IPS DF 6.9 (cell line): ENCODE measurements at regions not wholly inside any gene's neighbourhood (a gene's known extent, or its start where the extent isn't known, plus 50 kb on each side); places are given as distances from the start of the nearest gene placed in this dataset.

Source experiments
- DNase-seq: peaks from one replicate; pipeline ENCODE4 v3.0.0-alpha.2; 2013; ENCODE audit warnings: low read depth, low spot score
- H3K27ac ChIP-seq: one replicate; pipeline ENCODE4 v1.5.1; 2013; ENCODE audit warnings: low read length, control low read depth
- H3K27me3 ChIP-seq: 2 replicates; pipeline ENCODE4 v1.6.1; 2013; ENCODE audit warnings: mild to moderate bottlenecking, low read length; ENCODE audit not compliant: control insufficient read depth, insufficient read depth
- H3K36me3 ChIP-seq: 2 replicates; pipeline ENCODE4 v1.6.1; 2013; ENCODE audit warnings: low read length; ENCODE audit not compliant: control insufficient read depth, insufficient read depth
- H3K4me1 ChIP-seq: 2 replicates; pipeline ENCODE4 v1.6.1; 2013; ENCODE audit warnings: low read length; ENCODE audit not compliant: control insufficient read depth, insufficient read depth
- H3K4me3 ChIP-seq: 2 replicates; pipeline ENCODE4 v1.5.1; 2013; ENCODE audit warnings: mild to moderate bottlenecking, low read length
- H3K9me3 ChIP-seq: 2 replicates; pipeline ENCODE4 v1.6.1; 2013; ENCODE audit warnings: low read length, inconsistent platforms; ENCODE audit not compliant: control insufficient read depth, insufficient read depth
- WGBS: extraction: QIAGEN DNeasy Blood & Tissue Kit; methylation state at CpG from one replicate; pipeline ENCODE4 v1.1.7; 2013; ENCODE audit warnings: mixed read lengths, missing lambda C conversion rate; ENCODE audit not compliant: insufficient read length, insufficient coverage; 5-methylcytosine and 5-hydroxymethylcytosine counted together

DNA sequence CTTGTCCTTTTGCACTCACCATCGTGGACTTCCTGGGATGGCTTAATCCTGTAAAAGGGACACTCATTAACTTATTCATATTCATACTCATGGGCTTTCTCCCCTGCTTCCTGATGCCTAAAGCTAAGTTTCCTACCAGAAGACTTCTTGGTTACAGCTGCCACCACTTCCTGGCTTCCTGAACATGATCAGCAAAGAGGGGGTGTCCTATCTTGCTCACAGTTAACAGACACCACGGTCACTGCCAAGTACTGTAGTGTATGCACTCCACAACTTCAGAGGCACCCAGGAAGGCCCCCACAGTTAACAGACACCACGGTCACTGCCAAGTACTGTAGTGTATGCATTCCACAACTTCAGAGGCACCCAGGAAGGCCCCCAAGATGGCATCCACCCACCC, 177.8 kb downstream of the SIPA1L2 start:
- no CpG with 5 or more reads among the region's 3 CpGs for WGBS
- H3K36me3 ChIP-seq, result no peaks in the 10 kb centered on the region
- no peak for DNase-seq
- H3K9me3 ChIP-seq, result no peaks in the 10 kb centered on the region
- no peaks in the 10 kb centered on the region for H3K27me3 ChIP-seq
- no peak overlapping the region for H3K27ac ChIP-seq
- no peaks in the 10 kb centered on the region for H3K4me1 ChIP-seq
- H3K4me3 ChIP-seq, result no peak overlapping the region

DNA sequence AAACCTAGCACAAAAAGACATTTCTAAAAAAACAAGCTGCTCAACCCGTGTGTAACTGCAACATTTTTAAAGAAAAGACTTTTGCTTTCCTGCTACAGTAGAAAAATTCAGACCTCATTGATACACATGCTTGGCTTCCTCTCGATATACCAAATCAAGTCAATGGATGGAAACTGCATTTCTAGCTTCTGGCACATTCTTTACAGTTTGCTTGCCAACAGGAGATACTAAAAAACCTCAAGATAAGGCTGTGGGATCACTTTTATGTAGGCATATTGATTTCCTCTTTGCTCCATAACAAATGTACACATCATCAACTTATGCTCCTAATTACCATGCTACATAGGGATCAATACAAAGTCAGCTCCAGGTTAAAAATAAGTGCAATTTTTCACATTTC, 178.4 kb downstream of the SIPA1L2 start:
- H3K4me1 ChIP-seq, result no peaks in the 10 kb centered on the region
- no peak overlapping the region for H3K27ac ChIP-seq
- H3K4me3 ChIP-seq, result no peak overlapping the region
- no peaks in the 10 kb centered on the region for H3K9me3 ChIP-seq
- H3K36me3 ChIP-seq, result no peaks in the 10 kb centered on the region
- no CpG with 5 or more reads among the region's 2 CpGs for WGBS
- DNase-seq, result no peak
- no peaks in the 10 kb centered on the region for H3K27me3 ChIP-seq

DNA sequence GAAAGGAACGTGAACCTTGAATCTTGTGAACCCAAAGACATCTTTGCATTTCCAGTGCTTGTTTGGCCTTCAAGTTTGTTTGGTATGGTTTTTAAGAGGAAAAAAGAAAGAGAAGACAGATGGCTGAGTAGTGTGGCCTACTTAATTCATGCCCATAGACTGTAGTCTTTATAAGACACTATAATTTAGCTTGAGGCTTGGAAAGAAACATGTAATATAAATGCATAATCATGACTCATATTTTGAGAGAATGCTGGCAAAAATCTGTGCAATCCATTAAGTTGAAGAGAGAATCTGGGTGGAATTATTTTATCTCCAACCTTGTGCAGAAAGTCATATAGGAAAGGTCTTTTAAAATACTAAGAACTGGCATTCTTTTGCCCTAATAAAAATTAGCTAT, 179.3 kb downstream of the SIPA1L2 start:
- no peaks in the 10 kb centered on the region for H3K36me3 ChIP-seq
- H3K27ac ChIP-seq, result no peak overlapping the region
- no CpG with 5 or more reads among the region's 1 CpG for WGBS
- H3K4me1 ChIP-seq, result no peaks in the 10 kb centered on the region
- DNase-seq, result no peak
- H3K4me3 ChIP-seq, result no peak overlapping the region
- H3K27me3 ChIP-seq, result no peaks in the 10 kb centered on the region
- no peaks in the 10 kb centered on the region for H3K9me3 ChIP-seq

DNA sequence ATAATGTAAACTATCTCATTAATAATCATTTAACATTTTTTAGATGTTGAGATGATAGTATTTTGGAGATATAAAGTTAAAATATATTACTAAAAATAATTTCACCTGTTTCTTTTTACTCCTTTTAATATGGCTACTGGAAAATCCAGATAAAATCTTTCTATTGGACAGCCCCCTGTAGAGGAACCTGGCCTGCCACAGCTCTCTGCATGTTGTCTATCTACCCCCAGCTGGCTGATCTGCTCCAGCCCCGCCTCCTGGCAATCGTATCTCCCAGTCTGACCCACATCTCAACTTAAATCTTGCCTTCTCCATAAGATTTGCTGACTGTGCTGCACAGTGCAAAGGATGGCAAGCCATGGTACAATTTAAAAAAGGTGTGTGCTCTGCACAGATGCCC, 182.8 kb downstream of the SIPA1L2 start:
- no peak for DNase-seq
- no peaks in the 10 kb centered on the region for H3K4me1 ChIP-seq
- WGBS, result no CpG with 5 or more reads among the region's 2 CpGs
- H3K27ac ChIP-seq, result no peak overlapping the region
- H3K4me3 ChIP-seq, result no peak overlapping the region
- no peaks in the 10 kb centered on the region for H3K27me3 ChIP-seq
- no peaks in the 10 kb centered on the region for H3K9me3 ChIP-seq
- H3K36me3 ChIP-seq, result no peaks in the 10 kb centered on the region

DNA sequence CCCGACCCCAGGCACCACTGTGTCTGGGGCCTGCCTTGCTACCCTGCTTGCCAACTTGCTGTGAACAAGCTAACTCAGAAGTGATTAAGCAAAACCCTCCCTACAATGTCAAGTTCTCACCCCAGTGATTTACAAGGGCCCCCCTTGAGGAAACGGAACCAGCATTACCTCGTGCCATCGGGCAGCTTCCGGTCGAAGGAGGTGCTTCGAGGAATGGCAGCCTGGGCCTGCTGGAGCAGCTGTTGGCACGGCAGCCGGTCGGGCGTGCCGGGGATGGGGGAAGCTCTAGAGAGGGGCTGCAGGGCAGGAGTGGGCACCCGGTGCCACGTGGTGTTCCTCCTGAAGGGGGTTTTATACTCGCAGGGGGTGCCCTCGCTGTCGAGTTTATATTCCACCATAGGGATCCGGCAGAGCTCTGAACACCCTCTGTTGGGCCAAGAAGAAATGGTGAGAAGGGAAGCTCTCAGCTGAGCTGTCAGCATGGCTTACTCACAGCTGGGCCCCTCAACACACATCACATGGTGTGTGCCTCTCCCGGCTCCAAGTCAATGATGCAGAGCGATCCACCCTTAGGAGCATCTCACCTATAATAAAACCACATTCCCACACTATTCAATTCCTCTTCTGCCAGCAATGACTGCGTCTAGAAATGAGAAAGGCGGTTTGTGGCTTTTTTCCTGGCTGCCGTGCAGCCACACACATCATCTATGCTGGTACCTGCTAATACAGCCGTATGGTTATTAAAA, 184.4 kb downstream of the SIPA1L2 start:
- Histone ChIP-seq H3K27ac (no peak overlapping the region), H3K4me1 (no peaks in the 10 kb centered on the region), H3K4me3 (no peak overlapping the region), H3K27me3 (no peaks in the 10 kb centered on the region), H3K36me3 (no peaks in the 10 kb centered on the region), H3K9me3 (no peaks in the 10 kb centered on the region)
- DNase-seq, result no peak
- no CpG with 5 or more reads among the region's 24 CpGs for WGBS

DNA sequence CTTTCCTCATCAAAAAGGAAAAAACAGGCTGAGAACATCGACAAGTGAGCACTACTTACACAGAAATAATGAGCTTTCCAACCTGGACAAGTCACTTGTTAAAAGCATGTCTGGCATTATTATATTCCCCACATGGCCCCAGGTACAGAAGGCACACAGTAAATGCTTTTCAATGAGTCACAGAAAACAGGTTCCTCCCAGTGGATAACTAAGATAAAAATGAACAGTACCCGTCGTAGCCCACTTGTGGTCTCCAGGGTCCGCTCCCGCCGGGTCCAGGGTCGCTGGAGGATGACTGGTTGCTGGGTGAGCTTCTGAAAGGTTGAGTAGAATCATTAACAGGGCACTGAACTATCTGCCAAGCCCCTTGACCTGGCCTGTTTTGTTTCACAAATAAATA, 186.6 kb downstream of the SIPA1L2 start:
- Histone ChIP-seq H3K36me3 (no peaks in the 10 kb centered on the region), H3K4me3 (no peak overlapping the region), H3K27me3 (no peaks in the 10 kb centered on the region), H3K9me3 (no peaks in the 10 kb centered on the region), H3K27ac (no peak overlapping the region), H3K4me1 (peaks cover 2% of the 10 kb centered on the region; the same call in 1 of the 2 replicates)
- DNase-seq, result no peak
- WGBS, result no CpG with 5 or more reads among the region's 7 CpGs

DNA sequence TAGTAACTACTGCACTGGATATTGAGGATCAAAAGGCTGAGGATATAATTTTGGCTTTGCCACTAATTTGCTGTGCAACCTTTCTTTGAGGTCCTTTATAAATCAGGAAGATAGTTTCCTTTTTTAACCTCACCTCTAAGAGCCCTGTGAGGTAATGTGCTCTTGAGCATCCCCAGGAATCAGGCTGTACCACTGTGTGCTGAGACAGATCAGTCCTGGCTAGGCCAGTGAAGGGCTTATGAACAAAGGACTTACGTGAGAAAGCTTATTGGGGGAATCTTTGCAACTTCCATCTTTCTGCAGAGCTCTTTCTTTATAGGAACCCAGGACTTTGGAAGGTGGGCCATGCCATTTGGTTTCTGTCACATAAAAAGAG, 188.9 kb downstream of the SIPA1L2 start:
- Histone ChIP-seq H3K27ac (no peak overlapping the region), H3K4me1 (peaks cover 4% of the 10 kb centered on the region; the same call in 1 of the 2 replicates), H3K9me3 (no peaks in the 10 kb centered on the region), H3K36me3 (no peaks in the 10 kb centered on the region), H3K27me3 (no peaks in the 10 kb centered on the region), H3K4me3 (no peak overlapping the region)
- no peak for DNase-seq
- WGBS, result no CpG with 5 or more reads among the region's 1 CpG

DNA sequence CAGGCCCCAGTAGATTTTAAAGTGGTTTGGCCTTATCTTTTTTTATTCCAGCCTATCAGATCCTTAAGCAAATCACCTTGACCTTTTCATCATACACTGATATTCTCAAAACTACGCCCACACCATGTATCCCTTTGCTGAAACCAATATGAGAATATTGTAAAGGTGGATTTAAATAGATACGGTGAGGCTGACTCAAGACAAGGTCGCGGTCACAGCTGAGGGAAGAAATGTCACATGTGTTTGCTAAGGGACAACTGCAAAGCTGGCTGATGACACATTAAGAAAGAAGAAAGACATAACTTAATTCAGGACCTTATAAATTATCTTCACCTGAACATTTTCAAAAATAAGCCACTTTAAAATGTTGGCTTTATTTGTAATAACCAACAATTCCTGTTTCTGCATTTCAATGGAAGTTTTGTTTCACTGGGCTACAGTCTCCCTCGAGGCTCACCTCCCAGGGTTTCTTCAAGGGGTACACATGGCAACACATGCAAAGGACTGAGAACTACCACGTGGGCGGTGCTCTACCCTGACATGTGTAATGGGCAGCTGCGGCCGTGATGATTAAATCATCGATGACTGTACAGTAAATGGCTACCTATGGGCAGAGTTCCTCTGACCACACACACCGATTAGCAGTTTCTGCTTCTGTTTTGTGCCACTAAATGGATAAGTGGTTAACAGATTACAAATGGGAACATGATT, 189.5 kb downstream of the SIPA1L2 start:
- no peak for DNase-seq
- Histone ChIP-seq H3K36me3 (no peaks in the 10 kb centered on the region), H3K27me3 (no peaks in the 10 kb centered on the region), H3K4me1 (peaks cover 4% of the 10 kb centered on the region; the same call in 1 of the 2 replicates), H3K27ac (no peak overlapping the region), H3K9me3 (no peaks in the 10 kb centered on the region), H3K4me3 (no peak overlapping the region)
- WGBS, result no CpG with 5 or more reads among the region's 11 CpGs

DNA sequence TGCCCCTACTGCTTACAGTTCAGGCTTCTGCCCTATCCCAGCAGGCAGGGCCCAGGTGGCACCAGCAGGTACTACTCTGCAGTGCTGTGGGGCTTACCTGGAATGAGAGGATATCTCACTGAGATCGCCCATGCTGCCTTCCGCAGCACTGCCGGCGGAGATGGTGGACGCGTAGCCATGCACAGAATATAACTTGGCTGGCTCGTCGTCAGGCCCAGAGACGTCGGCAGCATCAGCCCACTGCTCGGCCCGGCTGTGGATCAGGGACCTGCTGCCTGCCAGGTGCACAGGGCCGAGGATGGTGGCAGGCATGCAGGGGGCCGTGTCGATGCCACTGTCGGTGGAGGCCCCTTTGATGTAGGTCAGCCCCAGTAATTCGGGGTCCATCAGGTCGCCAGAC, 190.9 kb downstream of the SIPA1L2 start:
- H3K27me3 ChIP-seq, result no peaks in the 10 kb centered on the region
- no peak for DNase-seq
- H3K4me1 ChIP-seq, result peaks cover 4% of the 10 kb centered on the region; the same call in 1 of the 2 replicates
- no peak overlapping the region for H3K27ac ChIP-seq
- no peak overlapping the region for H3K4me3 ChIP-seq
- no peaks in the 10 kb centered on the region for H3K9me3 ChIP-seq
- no CpG with 5 or more reads among the region's 18 CpGs for WGBS
- H3K36me3 ChIP-seq, result no peaks in the 10 kb centered on the region

DNA sequence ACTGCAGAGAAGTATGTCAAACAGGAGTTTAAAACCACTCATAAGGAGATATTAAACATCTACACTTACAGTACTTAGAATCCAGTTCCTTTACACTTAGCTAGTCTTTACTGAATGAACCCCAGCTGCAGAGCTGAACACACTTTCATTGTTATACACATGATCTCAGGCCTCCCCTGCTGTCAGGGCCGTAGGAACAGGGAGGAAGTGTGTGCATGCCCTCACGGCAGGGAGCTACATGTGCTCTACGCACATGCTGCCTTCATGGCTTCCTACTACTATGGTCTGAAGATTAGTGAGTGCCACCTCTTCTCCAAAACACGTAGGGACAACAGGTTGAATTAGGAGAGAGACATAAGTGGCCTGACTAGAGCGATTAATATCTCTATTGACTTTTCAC, 191.5 kb downstream of the SIPA1L2 start:
- peaks cover 4% of the 10 kb centered on the region; the same call in 1 of the 2 replicates for H3K4me1 ChIP-seq
- no peak overlapping the region for H3K27ac ChIP-seq
- H3K27me3 ChIP-seq, result no peaks in the 10 kb centered on the region
- no peaks in the 10 kb centered on the region for H3K9me3 ChIP-seq
- WGBS, result no CpG with 5 or more reads among the region's 5 CpGs
- no peak for DNase-seq
- H3K36me3 ChIP-seq, result no peaks in the 10 kb centered on the region
- H3K4me3 ChIP-seq, result no peak overlapping the region
